ENCODE measurements at regions not wholly inside any gene's neighbourhood (a gene's known extent, or its start where the extent isn't known, plus 50 kb on each side); places are given as distances from the start of the nearest gene placed in this dataset.
A peak's percentile ranks its signal among the peaks of the same experiment; 100 is the strongest.

DNA sequence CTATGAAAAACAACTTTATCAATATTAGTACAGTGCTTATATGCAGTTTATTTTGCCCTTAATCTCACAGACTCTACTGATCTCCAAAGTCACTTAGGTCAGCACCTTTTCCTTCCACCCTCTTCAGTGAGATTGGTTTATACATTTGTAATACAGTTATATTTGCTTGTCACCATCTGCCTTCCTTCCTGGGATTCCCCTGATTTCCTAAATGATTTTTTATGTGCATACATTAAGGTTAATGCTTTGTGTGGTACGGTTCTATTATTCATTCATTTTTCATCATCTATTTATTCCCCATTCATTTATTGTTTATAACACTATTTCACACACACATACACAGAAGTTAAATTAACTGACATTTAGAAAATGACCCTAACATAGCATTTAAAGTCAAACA is 419.8 kb upstream of the CDH11 start:
- no peaks in the 10 kb centered on the region for H3K36me3 ChIP-seq
- intact Hi-C loops (cut with DNase I): no loop called here
- no peaks in the 10 kb centered on the region for H3K27me3 ChIP-seq
- H3K4me3 ChIP-seq: no peak overlapping the region
- no peak for DNase-seq (ENCODE audit: extremely low spot score)
- no peak overlapping the region for H3K27ac ChIP-seq (replicated peaks in 1 of 4)
- TF ChIP-seq EP300 (IDR thresholded peaks at IDR 0.05) (no peak), POLR2A (IDR thresholded peaks at IDR 0.05; ENCODE audit: low read depth) (no peak), POLR2AphosphoS5 (IDR thresholded peaks at IDR 0.05) (no peak)
- TF ChIP-seq, protein P1, sequence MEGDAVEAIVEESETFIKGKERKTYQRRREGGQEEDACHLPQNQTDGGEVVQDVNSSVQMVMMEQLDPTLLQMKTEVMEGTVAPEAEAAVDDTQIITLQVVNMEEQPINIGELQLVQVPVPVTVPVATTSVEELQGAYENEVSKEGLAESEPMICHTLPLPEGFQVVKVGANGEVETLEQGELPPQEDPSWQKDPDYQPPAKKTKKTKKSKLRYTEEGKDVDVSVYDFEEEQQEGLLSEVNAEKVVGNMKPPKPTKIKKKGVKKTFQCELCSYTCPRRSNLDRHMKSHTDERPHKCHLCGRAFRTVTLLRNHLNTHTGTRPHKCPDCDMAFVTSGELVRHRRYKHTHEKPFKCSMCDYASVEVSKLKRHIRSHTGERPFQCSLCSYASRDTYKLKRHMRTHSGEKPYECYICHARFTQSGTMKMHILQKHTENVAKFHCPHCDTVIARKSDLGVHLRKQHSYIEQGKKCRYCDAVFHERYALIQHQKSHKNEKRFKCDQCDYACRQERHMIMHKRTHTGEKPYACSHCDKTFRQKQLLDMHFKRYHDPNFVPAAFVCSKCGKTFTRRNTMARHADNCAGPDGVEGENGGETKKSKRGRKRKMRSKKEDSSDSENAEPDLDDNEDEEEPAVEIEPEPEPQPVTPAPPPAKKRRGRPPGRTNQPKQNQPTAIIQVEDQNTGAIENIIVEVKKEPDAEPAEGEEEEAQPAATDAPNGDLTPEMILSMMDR (IDR thresholded peaks at IDR 0.05): no peak
- no peaks in the 10 kb centered on the region for H3K9me3 ChIP-seq
- WGBS: 93% methylated on average over 1 of the region's 1 CpG
- H3K4me1 ChIP-seq: no peaks in the 10 kb centered on the region

DNA sequence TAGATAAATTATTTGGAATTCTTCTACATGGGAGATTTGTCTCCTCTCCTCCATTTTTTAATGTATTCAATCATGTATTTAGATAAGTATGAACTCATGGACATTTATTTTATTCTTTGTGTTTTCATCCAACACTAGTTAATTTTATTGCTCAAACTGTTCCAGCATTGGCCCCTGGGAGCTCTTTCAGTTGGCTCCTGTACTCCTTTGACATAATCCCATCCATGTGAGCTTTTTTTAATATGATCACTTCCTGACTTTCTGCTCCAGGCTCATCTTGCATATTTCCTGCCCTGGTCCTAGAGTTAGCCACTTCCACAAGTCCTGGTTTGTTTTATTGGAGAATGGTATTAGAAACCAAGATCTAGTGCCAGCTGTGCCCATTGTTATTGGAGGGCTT is 419.0 kb upstream of the CDH11 start:
- Histone ChIP-seq H3K4me1 (no peaks in the 10 kb centered on the region), H3K9me3 (no peaks in the 10 kb centered on the region), H3K36me3 (no peaks in the 10 kb centered on the region), H3K27me3 (no peaks in the 10 kb centered on the region), H3K4me3 (no peak overlapping the region), H3K27ac (replicated peaks in 1 of 4) (no peak overlapping the region)
- TF ChIP-seq, protein P1 (IDR thresholded peaks at IDR 0.05): no peak
- TF ChIP-seq EP300 (IDR thresholded peaks at IDR 0.05) (no peak), POLR2AphosphoS5 (IDR thresholded peaks at IDR 0.05) (no peak), POLR2A (IDR thresholded peaks at IDR 0.05; ENCODE audit: low read depth) (no peak)
- DNase-seq (ENCODE audit: extremely low spot score): no peak
- intact Hi-C loops (cut with DNase I): no loop called here

DNA sequence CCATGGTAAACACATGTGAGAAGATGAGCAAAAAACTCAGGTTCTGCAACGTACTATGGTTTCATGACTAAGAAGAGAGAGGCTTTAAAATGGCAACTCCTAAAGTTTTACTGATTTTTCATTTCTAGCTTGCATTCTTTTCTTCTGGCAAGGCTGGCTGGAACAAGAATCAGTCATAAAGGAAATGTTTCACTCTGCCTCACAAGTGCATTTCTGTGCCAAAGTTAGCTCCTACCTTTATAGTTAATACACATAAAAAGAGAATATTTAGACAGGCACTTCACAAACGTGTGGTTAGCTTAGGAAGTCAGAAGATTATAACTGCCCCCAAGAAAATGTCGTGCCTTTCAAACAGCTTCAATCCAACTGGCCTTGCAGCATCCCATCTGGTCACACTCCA is 417.1 kb upstream of the CDH11 start:
- intact Hi-C loops (cut with DNase I): no loop called here
- H3K4me1 ChIP-seq: no peaks in the 10 kb centered on the region
- H3K36me3 ChIP-seq: no peaks in the 10 kb centered on the region
- 25% methylated on average over 3 of the region's 3 CpGs for WGBS
- TF ChIP-seq POLR2A (IDR thresholded peaks at IDR 0.05; ENCODE audit: low read depth) (no peak), POLR2AphosphoS5 (IDR thresholded peaks at IDR 0.05) (no peak), EP300 (IDR thresholded peaks at IDR 0.05) (no peak)
- TF ChIP-seq, protein P1 (IDR thresholded peaks at IDR 0.05): no peak
- no peak overlapping the region for H3K4me3 ChIP-seq
- H3K9me3 ChIP-seq: no peaks in the 10 kb centered on the region
- DNase-seq (ENCODE audit: extremely low spot score): no peak
- no peaks in the 10 kb centered on the region for H3K27me3 ChIP-seq
- H3K27ac ChIP-seq (replicated peaks in 1 of 4): no peak overlapping the region

DNA sequence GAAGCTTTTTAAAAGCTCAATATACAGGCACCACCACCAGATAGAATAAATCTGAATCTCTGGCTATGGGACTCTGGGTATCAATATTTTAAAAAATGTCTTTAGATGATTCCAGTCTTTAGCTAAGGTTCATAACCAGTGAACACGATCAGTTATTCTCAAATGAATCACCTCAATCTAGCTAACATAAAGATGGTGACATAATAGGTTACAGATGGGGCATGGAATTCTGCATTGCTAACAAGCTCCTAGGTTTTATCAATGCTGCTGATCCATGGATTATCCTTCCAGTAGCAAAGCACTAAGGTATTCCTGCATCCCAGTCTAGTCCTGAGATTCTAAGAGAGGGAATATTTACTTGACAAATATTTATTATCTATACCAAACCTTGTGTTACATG is 415.5 kb upstream of the CDH11 start:
- Histone ChIP-seq H3K27me3 (no peaks in the 10 kb centered on the region), H3K27ac (replicated peaks in 1 of 4) (no peak overlapping the region), H3K36me3 (no peaks in the 10 kb centered on the region), H3K9me3 (no peaks in the 10 kb centered on the region), H3K4me3 (no peak overlapping the region), H3K4me1 (no peaks in the 10 kb centered on the region)
- intact Hi-C loops (cut with DNase I): no loop called here
- WGBS: 92% methylated on average over 1 of the region's 1 CpG
- peak; percentile 17 for DNase-seq (ENCODE audit: extremely low spot score)
- TF ChIP-seq EP300 (IDR thresholded peaks at IDR 0.05): no peak
- no peak for TF ChIP-seq POLR2AphosphoS5 (IDR thresholded peaks at IDR 0.05)
- no peak for TF ChIP-seq POLR2A (IDR thresholded peaks at IDR 0.05; ENCODE audit: low read depth)
- TF ChIP-seq, protein P1 (IDR thresholded peaks at IDR 0.05): no peak

GRCh38 chr16:65534121-65534528 is 412.3 kb upstream of the CDH11 start:
- no peaks in the 10 kb centered on the region for H3K4me1 ChIP-seq
- TF ChIP-seq POLR2A (IDR thresholded peaks at IDR 0.05; ENCODE audit: low read depth): no peak
- TF ChIP-seq, protein P1 (IDR thresholded peaks at IDR 0.05): no peak
- TF ChIP-seq POLR2AphosphoS5 (IDR thresholded peaks at IDR 0.05): no peak
- no peak for TF ChIP-seq EP300 (IDR thresholded peaks at IDR 0.05)
- WGBS: 68% methylated on average over 2 of the region's 2 CpGs

More at GRCh38 chr16:65534121-65534528, 412.3 kb upstream of the CDH11 start:
- no peaks in the 10 kb centered on the region for H3K36me3 ChIP-seq
- no peak overlapping the region for H3K27ac ChIP-seq (replicated peaks in 1 of 4)
- H3K4me3 ChIP-seq: no peak overlapping the region
- no peaks in the 10 kb centered on the region for H3K9me3 ChIP-seq
- peak; percentile 53 for DNase-seq (ENCODE audit: extremely low spot score)
- H3K27me3 ChIP-seq: no peaks in the 10 kb centered on the region
- intact Hi-C loops (cut with DNase I): no loop called here
